Kidney capillary endothelial cell (primary cell): ENCODE measurements at regions not wholly inside any gene's neighbourhood (a gene's known extent, or its start where the extent isn't known, plus 50 kb on each side); places are given as distances from the start of the nearest gene placed in this dataset.

Experiments
- DNase-seq: peaks from one replicate; pipeline ENCODE4 v3.0.0-alpha.2; 2018; ENCODE audit warnings: low spot score

- DNase-seq: no peak
Observed at GRCh38 chr15:96736384-96736783, 405.9 kb downstream of the NR2F2 start.

- no peak for DNase-seq
Observed at GRCh38 chr15:96737408-96737807, 406.9 kb downstream of the NR2F2 start.

- no peak for DNase-seq
Observed at GRCh38 chr15:96746665-96747064, 416.2 kb downstream of the NR2F2 start.

- no peak for DNase-seq
Observed at GRCh38 chr15:96747291-96747690, 416.8 kb downstream of the NR2F2 start.

- DNase-seq: no peak
Observed at GRCh38 chr15:96750361-96750760, 419.9 kb downstream of the NR2F2 start.

GRCh38 chr15:96756146-96756545 lies 425.6 kb downstream of the NR2F2 start:
- DNase-seq: no peak

GRCh38 chr15:96756656-96757055 lies 426.2 kb downstream of the NR2F2 start:
- no peak for DNase-seq

- DNase-seq: no peak
Observed at GRCh38 chr15:96762566-96762965, 432.1 kb downstream of the NR2F2 start.

GRCh38 chr15:96764501-96764900 lies 434.0 kb downstream of the NR2F2 start:
- DNase-seq: no peak

- no peak for DNase-seq
Observed at GRCh38 chr15:96764946-96765345, 434.4 kb downstream of the NR2F2 start.

GRCh38 chr15:96766366-96766765 lies 435.9 kb downstream of the NR2F2 start:
- DNase-seq: no peak

GRCh38 chr15:96767703-96768434 lies 437.4 kb downstream of the NR2F2 start:
- no peak for DNase-seq

- no peak for DNase-seq
Observed at GRCh38 chr15:96768435-96768789, 437.9 kb downstream of the NR2F2 start.

- no peak for DNase-seq
Observed at GRCh38 chr15:96771035-96771434, 440.5 kb downstream of the NR2F2 start.

- DNase-seq: no peak
Observed at GRCh38 chr15:96774216-96774615, 443.7 kb downstream of the NR2F2 start.

GRCh38 chr15:96783746-96784145 lies 453.2 kb downstream of the NR2F2 start:
- no peak for DNase-seq

GRCh38 chr15:96790004-96790403 lies 459.5 kb downstream of the NR2F2 start:
- no peak for DNase-seq

GRCh38 chr15:96792216-96792615 lies 461.7 kb downstream of the NR2F2 start:
- DNase-seq: no peak

GRCh38 chr15:96796841-96797240 lies 466.3 kb downstream of the NR2F2 start:
- DNase-seq: no peak

GRCh38 chr15:96801576-96802150 lies 471.2 kb downstream of the NR2F2 start:
- no peak for DNase-seq

- DNase-seq: no peak
Observed at GRCh38 chr15:96802611-96803255, 472.2 kb downstream of the NR2F2 start.

GRCh38 chr15:96804754-96805153 lies 474.3 kb downstream of the NR2F2 start:
- no peak for DNase-seq

GRCh38 chr15:96807361-96807760 lies 476.9 kb downstream of the NR2F2 start:
- DNase-seq: no peak

- no peak for DNase-seq
Observed at GRCh38 chr15:96817900-96818299, 487.4 kb downstream of the NR2F2 start.
